ENCODE measurements at regions not wholly inside any gene's neighbourhood (a gene's known extent, or its start where the extent isn't known, plus 50 kb on each side); places are given as distances from the start of the nearest gene placed in this dataset.

- TF ChIP-seq CTCF (IDR thresholded peaks at IDR 0.05) = no peak
- no peak for TF ChIP-seq POLR2AphosphoS5 (IDR thresholded peaks at IDR 0.05; ENCODE audit: insufficient read depth in 1 of 2, low read depth in 1 of 2)
Observed at GRCh38 chr6:9089724-9090123, 654.4 kb upstream of the SLC35B3 start.

Data from vagina (tissue), 2 donors.